Loucy (cell line): ENCODE measurements at regions not wholly inside any gene's neighbourhood (a gene's known extent, or its start where the extent isn't known, plus 50 kb on each side); places are given as distances from the start of the nearest gene placed in this dataset.

Source experiments
- H2AFZ ChIP-seq: fragments of 200-600 bp; sonication (generic); 2 replicates; pipeline ENCODE4 v1.6.0; 2016; ENCODE audit warnings: antibody characterized with exemption, mild to moderate bottlenecking, low read length, moderate library complexity
- H3F3A ChIP-seq: fragments of 200-600 bp; 2 replicates; pipeline ENCODE4 v1.6.0; 2016; ENCODE audit warnings: antibody characterized with exemption, low read depth, mild to moderate bottlenecking
- H3K27me3 ChIP-seq: fragments of 200-600 bp; sonication (generic); 2 replicates; pipeline ENCODE4 v1.6.1; 2014; ENCODE audit warnings: low read length, mild to moderate bottlenecking; ENCODE audit not compliant: insufficient read depth, poor library complexity, severe bottlenecking
- H3K36me3 ChIP-seq: fragments of 200-600 bp; sonication (generic); 2 replicates; pipeline ENCODE4 v1.6.1; 2016; ENCODE audit warnings: low read length; ENCODE audit not compliant: insufficient read depth
- H3K4me1 ChIP-seq: fragments of 200-600 bp; sonication (generic); 2 replicates; pipeline ENCODE4 v1.5.1; 2014; ENCODE audit warnings: low read length, mild to moderate bottlenecking; ENCODE audit not compliant: insufficient read depth, poor library complexity, severe bottlenecking
- H3K4me2 ChIP-seq: fragments of 200-600 bp; sonication (generic); 2 replicates; pipeline ENCODE4 v1.6.0; 2014; ENCODE audit warnings: antibody characterized with exemption, low read length, low read depth, mild to moderate bottlenecking; ENCODE audit not compliant: poor library complexity, severe bottlenecking
- H3K4me3 ChIP-seq: fragments of 200-600 bp; sonication (generic); 2 replicates; pipeline ENCODE4 v1.5.1; 2014; ENCODE audit warnings: low read length, mild to moderate bottlenecking, mixed read lengths; ENCODE audit not compliant: poor library complexity, severe bottlenecking
- H3K79me2 ChIP-seq: fragments of 200-600 bp; sonication (generic); 2 replicates; pipeline ENCODE4 v1.6.1; 2014; ENCODE audit warnings: low read length; ENCODE audit not compliant: insufficient read depth
- H3K9ac ChIP-seq: fragments of 200-600 bp; sonication (generic); 2 replicates; pipeline ENCODE4 v1.6.0; 2014; ENCODE audit warnings: mild to moderate bottlenecking, low read depth, low read length, moderate library complexity; ENCODE audit not compliant: poor library complexity, severe bottlenecking
- H3K9me2 ChIP-seq: fragments of 200-600 bp; sonication (generic); replicated peaks from 2 replicates; pipeline ENCODE4 v1.6.1; 2016; ENCODE audit warnings: low read depth, low read length, mixed read lengths
- H3K9me3 ChIP-seq: fragments of 200-600 bp; sonication (generic); 2 replicates; pipeline ENCODE4 v1.6.1; 2014; ENCODE audit warnings: mild to moderate bottlenecking, antibody characterized with exemption, low read length, low read depth; ENCODE audit not compliant: insufficient read depth
- H4K20me1 ChIP-seq: fragments of 200-600 bp; sonication (generic); 2 replicates; pipeline ENCODE4 v1.6.0; 2014; ENCODE audit warnings: antibody characterized with exemption, low read length, mild to moderate bottlenecking; ENCODE audit not compliant: insufficient read depth, poor library complexity, severe bottlenecking
- EZH2phosphoT487 ChIP-seq: fragments of 200-600 bp; IDR thresholded peaks from 2 replicates; pipeline ENCODE4 v1.6.1; 2018; ENCODE audit warnings: antibody characterized with exemption, mild to moderate bottlenecking, moderate library complexity, borderline replicate concordance
- TF ChIP-seq, protein P1 (sequence below): fragments of 200-600 bp; sonication (generic); conservative IDR thresholded peaks from 2 replicates; pipeline ENCODE4 v1.5.1; 2014; ENCODE audit warnings: mild to moderate bottlenecking, antibody characterized with exemption, low read length

DNA sequence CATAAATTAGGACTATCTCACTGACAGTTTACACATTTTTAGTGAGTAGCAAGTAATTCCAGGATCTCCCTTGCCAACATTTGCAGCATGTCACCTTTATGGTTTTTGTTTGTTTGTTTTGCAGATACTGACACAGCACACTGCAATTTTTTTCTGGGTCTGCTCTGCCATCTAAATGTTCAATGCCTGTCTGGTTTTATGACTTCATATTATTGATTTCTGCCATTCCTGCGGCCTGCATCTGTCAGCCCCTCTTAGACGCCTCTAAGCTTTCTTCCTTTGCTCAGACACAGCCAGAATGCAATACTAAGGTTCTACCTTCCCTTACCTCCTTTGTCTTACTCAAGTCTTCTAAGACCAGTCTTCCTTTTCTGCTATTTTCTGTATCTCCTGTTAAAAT lies 321.2 kb upstream of the AZI2 start:
- H3K4me3 ChIP-seq: no peak overlapping the region
- H3K4me2 ChIP-seq: no peak overlapping the region
- no peaks in the 10 kb centered on the region for H3K36me3 ChIP-seq
- H3K9me3 ChIP-seq: no peaks in the 10 kb centered on the region
- H3K27me3 ChIP-seq: no peaks in the 10 kb centered on the region
- no peaks in the 10 kb centered on the region for H3F3A ChIP-seq
- H4K20me1 ChIP-seq: no peaks in the 10 kb centered on the region
- no peaks in the 10 kb centered on the region for H3K9me2 ChIP-seq
- no peak overlapping the region for H2AFZ ChIP-seq
- no peaks in the 10 kb centered on the region for H3K4me1 ChIP-seq
- H3K79me2 ChIP-seq: no peaks in the 10 kb centered on the region
- TF ChIP-seq, protein P1, sequence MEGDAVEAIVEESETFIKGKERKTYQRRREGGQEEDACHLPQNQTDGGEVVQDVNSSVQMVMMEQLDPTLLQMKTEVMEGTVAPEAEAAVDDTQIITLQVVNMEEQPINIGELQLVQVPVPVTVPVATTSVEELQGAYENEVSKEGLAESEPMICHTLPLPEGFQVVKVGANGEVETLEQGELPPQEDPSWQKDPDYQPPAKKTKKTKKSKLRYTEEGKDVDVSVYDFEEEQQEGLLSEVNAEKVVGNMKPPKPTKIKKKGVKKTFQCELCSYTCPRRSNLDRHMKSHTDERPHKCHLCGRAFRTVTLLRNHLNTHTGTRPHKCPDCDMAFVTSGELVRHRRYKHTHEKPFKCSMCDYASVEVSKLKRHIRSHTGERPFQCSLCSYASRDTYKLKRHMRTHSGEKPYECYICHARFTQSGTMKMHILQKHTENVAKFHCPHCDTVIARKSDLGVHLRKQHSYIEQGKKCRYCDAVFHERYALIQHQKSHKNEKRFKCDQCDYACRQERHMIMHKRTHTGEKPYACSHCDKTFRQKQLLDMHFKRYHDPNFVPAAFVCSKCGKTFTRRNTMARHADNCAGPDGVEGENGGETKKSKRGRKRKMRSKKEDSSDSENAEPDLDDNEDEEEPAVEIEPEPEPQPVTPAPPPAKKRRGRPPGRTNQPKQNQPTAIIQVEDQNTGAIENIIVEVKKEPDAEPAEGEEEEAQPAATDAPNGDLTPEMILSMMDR: no peak
- TF ChIP-seq EZH2phosphoT487: no peak
- H3K9ac ChIP-seq: no peak overlapping the region

DNA sequence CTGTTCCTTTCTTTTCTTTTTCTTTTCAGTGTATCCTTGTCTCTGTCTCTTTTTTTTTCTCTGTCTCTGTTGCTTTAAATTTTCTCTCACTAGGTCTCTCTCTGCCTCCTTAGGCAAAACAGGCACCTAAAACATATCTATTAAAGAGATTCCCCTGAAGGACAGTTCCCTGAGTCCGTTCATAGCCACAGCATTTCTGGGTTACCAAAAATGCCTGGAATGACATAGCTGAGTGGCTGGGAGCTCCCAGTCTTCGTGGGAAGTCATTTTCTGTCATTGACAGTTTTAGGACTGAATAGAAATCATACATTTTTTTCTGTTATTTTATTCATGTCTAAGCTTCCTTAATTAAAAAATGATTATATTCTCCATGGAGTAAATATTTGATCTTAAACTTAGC lies 323.8 kb upstream of the AZI2 start:
- Histone ChIP-seq H3K9me3 (no peaks in the 10 kb centered on the region), H3K36me3 (no peaks in the 10 kb centered on the region), H2AFZ (no peak overlapping the region), H3K27me3 (no peaks in the 10 kb centered on the region), H3F3A (no peaks in the 10 kb centered on the region), H3K4me3 (no peak overlapping the region), H4K20me1 (no peaks in the 10 kb centered on the region), H3K4me1 (peaks cover 4% of the 10 kb centered on the region), H3K4me2 (no peak overlapping the region), H3K79me2 (no peaks in the 10 kb centered on the region), H3K9me2 (no peaks in the 10 kb centered on the region), H3K9ac (no peak overlapping the region)
- no peak for TF ChIP-seq EZH2phosphoT487
- TF ChIP-seq, protein P1: no peak

DNA sequence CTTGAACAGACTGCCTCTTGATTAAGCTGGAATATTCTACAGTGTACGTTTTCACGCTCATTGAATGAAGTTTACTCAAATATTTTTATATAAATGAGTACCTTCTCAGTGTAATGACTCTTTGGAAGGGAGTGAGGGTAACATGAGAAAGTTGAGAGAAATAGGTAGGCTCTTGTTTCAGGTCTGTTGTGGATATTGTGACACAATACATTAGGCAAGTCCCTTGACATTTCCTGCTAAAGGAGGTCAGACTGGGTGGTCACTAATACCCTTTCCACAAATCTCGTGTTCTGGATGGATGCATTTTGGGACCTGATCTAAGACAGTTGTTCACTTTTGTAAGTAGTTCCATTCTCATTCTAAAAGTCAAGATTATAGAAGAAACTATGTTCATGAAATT lies 324.8 kb upstream of the AZI2 start:
- H3K27me3 ChIP-seq: no peaks in the 10 kb centered on the region
- TF ChIP-seq, protein P1: no peak
- H3K36me3 ChIP-seq: no peaks in the 10 kb centered on the region
- no peaks in the 10 kb centered on the region for H3K79me2 ChIP-seq
- H4K20me1 ChIP-seq: no peaks in the 10 kb centered on the region
- H3K9ac ChIP-seq: no peak overlapping the region
- no peak overlapping the region for H3K4me2 ChIP-seq
- H3F3A ChIP-seq: no peaks in the 10 kb centered on the region
- no peak overlapping the region for H2AFZ ChIP-seq
- no peak overlapping the region for H3K4me3 ChIP-seq
- H3K9me3 ChIP-seq: no peaks in the 10 kb centered on the region
- no peaks in the 10 kb centered on the region for H3K9me2 ChIP-seq
- H3K4me1 ChIP-seq: peaks cover 14% of the 10 kb centered on the region
